Astrocyte (in vitro differentiated cells and primary cell): ENCODE measurements at regions not wholly inside any gene's neighbourhood (a gene's known extent, or its start where the extent isn't known, plus 50 kb on each side); places are given as distances from the start of the nearest gene placed in this dataset.

Experiments
- DNase-seq: peaks from one replicate; pipeline ENCODE4 v3.0.0-alpha.2; 2010; ENCODE audit warnings: low read depth
- FAIRE-seq: peaks from 2 replicates; lab custom pipeline; 2011; peaks lifted over from hg19 to GRCh38; lab: Jason Lieb, UNC
- H2AFZ ChIP-seq: 2 replicates; pipeline ENCODE4 v1.6.0; 2012; ENCODE audit warnings: low read depth, low read length, inconsistent platforms
- H3K27ac ChIP-seq: 2 replicates; pipeline ENCODE4 v1.5.1; 2011; ENCODE audit warnings: low read depth, low read length, inconsistent platforms
- H3K27me3 ChIP-seq: 2 replicates; pipeline ENCODE4 v1.6.0; 2011; ENCODE audit warnings: low read length, inconsistent platforms; ENCODE audit not compliant: insufficient read depth
- H3K36me3 ChIP-seq: 2 replicates; pipeline ENCODE4 v1.5.1; 2011; ENCODE audit warnings: low read length, inconsistent platforms; ENCODE audit not compliant: insufficient read depth
- H3K4me1 ChIP-seq: 2 replicates; pipeline ENCODE4 v1.5.1; 2011; ENCODE audit warnings: low read length, inconsistent platforms; ENCODE audit not compliant: insufficient read depth
- H3K4me2 ChIP-seq: 2 replicates; pipeline ENCODE4 v1.6.0; 2012; ENCODE audit warnings: low read length, inconsistent platforms
- H3K4me3 ChIP-seq: 2 replicates; pipeline ENCODE4 v1.5.1; 2011; ENCODE audit warnings: low read depth, mild to moderate bottlenecking, low read length, inconsistent platforms; ENCODE audit not compliant: insufficient read depth
- H3K79me2 ChIP-seq: 2 replicates; pipeline ENCODE4 v1.6.0; 2012; ENCODE audit warnings: mild to moderate bottlenecking, low read length, inconsistent platforms; ENCODE audit not compliant: insufficient read depth
- H3K9ac ChIP-seq: 2 replicates; pipeline ENCODE4 v1.6.0; 2012; ENCODE audit warnings: mild to moderate bottlenecking, low read length, inconsistent platforms
- H3K9me3 ChIP-seq: 2 replicates; pipeline ENCODE4 v1.5.1; 2012; ENCODE audit warnings: low read depth, mild to moderate bottlenecking, low read length, inconsistent platforms; ENCODE audit not compliant: insufficient read depth
- H4K20me1 ChIP-seq: 2 replicates; pipeline ENCODE4 v1.6.0; 2012; ENCODE audit warnings: low read length, inconsistent platforms; ENCODE audit not compliant: insufficient read depth
- H3K27ac Mint-ChIP-seq: one replicate; pipeline ENCODE4 v1.8.0; 2021; ENCODE audit warnings: mild to moderate bottlenecking, mixed read lengths; ENCODE audit not compliant: unreplicated experiment
- H3K27me3 Mint-ChIP-seq: one replicate; pipeline ENCODE4 v1.8.0; 2021; ENCODE audit warnings: low read depth, mixed read lengths; ENCODE audit not compliant: unreplicated experiment
- H3K36me3 Mint-ChIP-seq: one replicate; pipeline ENCODE4 v1.8.0; 2021; ENCODE audit warnings: low read depth, mixed read lengths; ENCODE audit not compliant: unreplicated experiment
- H3K4me1 Mint-ChIP-seq: one replicate; pipeline ENCODE4 v1.8.0; 2021; ENCODE audit warnings: low read depth, mixed read lengths; ENCODE audit not compliant: unreplicated experiment
- H3K4me3 Mint-ChIP-seq: one replicate; pipeline ENCODE4 v1.8.0; 2021; ENCODE audit warnings: mild to moderate bottlenecking, moderate library complexity, mixed read lengths; ENCODE audit not compliant: unreplicated experiment
- H3K9me3 Mint-ChIP-seq: one replicate; pipeline ENCODE4 v1.8.0; 2021; ENCODE audit warnings: mild to moderate bottlenecking, mixed read lengths; ENCODE audit not compliant: unreplicated experiment
- CTCF ChIP-seq: IDR thresholded peaks from 2 replicates; pipeline ENCODE4 v1.5.1; 2011; ENCODE audit warnings: low read depth, mild to moderate bottlenecking, inconsistent platforms, low read length, moderate library complexity; ENCODE audit not compliant: insufficient read depth
- EZH2 ChIP-seq: IDR thresholded peaks from 2 replicates; pipeline ENCODE4 v1.6.1; 2012; ENCODE audit warnings: mild to moderate bottlenecking, low read length, inconsistent platforms; ENCODE audit not compliant: insufficient read depth

GRCh38 chr6:90865513-90865912, 278.6 kb upstream of the MAP3K7 start:
- FAIRE-seq: no peak

GRCh38 chr6:90863043-90863442, 276.2 kb upstream of the MAP3K7 start:
- no peak overlapping the region for H3K4me2 ChIP-seq
- no peak overlapping the region for H3K9ac ChIP-seq
- H3K4me1 ChIP-seq: no peaks in the 10 kb centered on the region
- H3K79me2 ChIP-seq: no peaks in the 10 kb centered on the region
- Mint-ChIP-seq H3K27ac (no peak overlapping the region), H3K27me3 (peaks cover 3% of the 10 kb centered on the region), H3K9me3 (no peaks in the 10 kb centered on the region), H3K36me3 (no peaks in the 10 kb centered on the region), H3K4me1 (peaks cover 5% of the 10 kb centered on the region), H3K4me3 (no peak overlapping the region)
- H4K20me1 ChIP-seq: no peaks in the 10 kb centered on the region
- FAIRE-seq: no peak
- no peaks in the 10 kb centered on the region for H3K27me3 ChIP-seq
- no peak for TF ChIP-seq EZH2
- TF ChIP-seq CTCF: no peak
- H3K9me3 ChIP-seq: peaks cover 6% of the 10 kb centered on the region
- no peak overlapping the region for H3K4me3 ChIP-seq
- no peak overlapping the region for H2AFZ ChIP-seq
- no peaks in the 10 kb centered on the region for H3K36me3 ChIP-seq
- no peak for DNase-seq
- no peak overlapping the region for H3K27ac ChIP-seq

More at GRCh38 chr6:90865513-90865912, 278.6 kb upstream of the MAP3K7 start:
- no peaks in the 10 kb centered on the region for H3K27me3 ChIP-seq
- Mint-ChIP-seq H3K4me3 (no peak overlapping the region), H3K9me3 (no peaks in the 10 kb centered on the region), H3K36me3 (no peaks in the 10 kb centered on the region), H3K4me1 (peaks cover 15% of the 10 kb centered on the region), H3K27ac (no peak overlapping the region), H3K27me3 (peaks cover 3% of the 10 kb centered on the region)
- H3K4me3 ChIP-seq: no peak overlapping the region
- no peak overlapping the region for H3K4me2 ChIP-seq
- peaks cover 7% of the 10 kb centered on the region for H3K9me3 ChIP-seq
- no peak overlapping the region for H3K27ac ChIP-seq
- DNase-seq: no peak
- H3K9ac ChIP-seq: no peak overlapping the region
- H3K79me2 ChIP-seq: no peaks in the 10 kb centered on the region
- TF ChIP-seq EZH2 (no peak), CTCF (no peak)
- no peak overlapping the region for H2AFZ ChIP-seq
- no peaks in the 10 kb centered on the region for H3K36me3 ChIP-seq
- no peaks in the 10 kb centered on the region for H4K20me1 ChIP-seq
- H3K4me1 ChIP-seq: no peaks in the 10 kb centered on the region

GRCh38 chr6:90860822-90861601, 274.1 kb upstream of the MAP3K7 start:
- no peak overlapping the region for H3K9ac ChIP-seq
- DNase-seq (no peak), FAIRE-seq (no peak)
- Mint-ChIP-seq H3K27ac (no peak overlapping the region), H3K36me3 (no peaks in the 10 kb centered on the region), H3K9me3 (no peaks in the 10 kb centered on the region), H3K4me1 (peaks cover 5% of the 10 kb centered on the region), H3K4me3 (no peak overlapping the region), H3K27me3 (peaks cover 3% of the 10 kb centered on the region)
- H3K27ac ChIP-seq: no peak overlapping the region
- no peak overlapping the region for H3K4me3 ChIP-seq
- no peaks in the 10 kb centered on the region for H4K20me1 ChIP-seq
- H3K4me2 ChIP-seq: no peak overlapping the region
- peaks cover 3% of the 10 kb centered on the region for H3K9me3 ChIP-seq
- no peaks in the 10 kb centered on the region for H3K79me2 ChIP-seq
- TF ChIP-seq EZH2 (no peak), CTCF (no peak)
- no peaks in the 10 kb centered on the region for H3K36me3 ChIP-seq
- no peaks in the 10 kb centered on the region for H3K4me1 ChIP-seq
- H2AFZ ChIP-seq: no peak overlapping the region
- no peaks in the 10 kb centered on the region for H3K27me3 ChIP-seq
